Panc1 (cell line): ENCODE measurements at regions not wholly inside any gene's neighbourhood (a gene's known extent, or its start where the extent isn't known, plus 50 kb on each side); places are given as distances from the start of the nearest gene placed in this dataset.

ENCODE experiments used
- ATAC-seq: fragments of 200-7000 bp; cut with Tn5 transposase; 2 replicates; pipeline ENCODE4 v1.9.1; 2020; ENCODE audit warnings: mild to moderate bottlenecking, moderate library complexity
- BruUV-seq: library from RNA; stranded (reverse); fragments of 400-500 nt; replicated peaks from 2 replicates; lab custom pipeline; 2021; lab: Mats Ljungman, UMichigan
- CTCF ChIA-PET: fragments of 300-600 bp; sonication (Branson Sonifier 250); formaldehyde crosslinking; loops from one replicate; lab custom pipeline; 2022; ENCODE audit warnings: antibody characterized with exemption; lab: Charles Lee
- POLR2A ChIA-PET: fragments of 300-600 bp; sonication (Branson Sonifier 250); formaldehyde crosslinking; loops from one replicate; lab custom pipeline; 2022; ENCODE audit warnings: antibody characterized with exemption; lab: Charles Lee
- DNase-seq: peaks from one replicate; pipeline ENCODE4 v3.0.0-alpha.2; 2010; ENCODE audit warnings: low read depth, low spot score
- H3K27ac ChIP-seq: 2 replicates; pipeline ENCODE4 v1.5.1; 2011; ENCODE audit warnings: mild to moderate bottlenecking, low read length, inconsistent platforms
- H3K27me3 ChIP-seq: fragments of 200-500 bp; sonication (Bioruptor generic); 2 replicates; pipeline ENCODE4 v1.6.0; 2014; ENCODE audit warnings: low read length, inconsistent platforms; ENCODE audit not compliant: control insufficient read depth, insufficient read depth
- H3K36me3 ChIP-seq: fragments of 200-500 bp; sonication (Bioruptor generic); 2 replicates; pipeline ENCODE4 v1.5.1; 2014; ENCODE audit warnings: inconsistent platforms, mild to moderate bottlenecking, low read length, moderate library complexity; ENCODE audit not compliant: control insufficient read depth, insufficient read depth
- H3K4me1 ChIP-seq: 2 replicates; pipeline ENCODE4 v1.5.1; 2011; ENCODE audit warnings: inconsistent platforms, mild to moderate bottlenecking, low read length, moderate library complexity; ENCODE audit not compliant: control insufficient read depth, insufficient read depth
- H3K4me3 ChIP-seq, 2 experiments: 2 replicates each; pipeline ENCODE4 v1.5.1; 2011 to 2012; ENCODE audit warnings: low read depth in 2 of 2, low read length in 2 of 2, mild to moderate bottlenecking in 2 of 2, inconsistent platforms in 1 of 2, moderate library complexity in 1 of 2
- H3K9me3 ChIP-seq: fragments of 200-500 bp; sonication (Bioruptor generic); 2 replicates; pipeline ENCODE4 v1.5.1; 2014; ENCODE audit warnings: low read depth, mild to moderate bottlenecking, inconsistent platforms, low read length, moderate library complexity; ENCODE audit not compliant: control insufficient read depth, insufficient read depth
- CTCF ChIP-seq: fragments of 450-650 bp; IDR thresholded peaks from 2 replicates; pipeline ENCODE4 v1.5.1; 2017; ENCODE audit warnings: mild to moderate bottlenecking
- POLR2AphosphoS5 ChIP-seq: IDR thresholded peaks from 2 replicates; pipeline ENCODE4 v1.6.1; 2012; ENCODE audit warnings: mild to moderate bottlenecking, low read depth, low read length, moderate library complexity
- REST ChIP-seq, 2 experiments: IDR thresholded peaks; 2 replicates each; pipeline ENCODE4 v1.6.1; 2011 to 2012; ENCODE audit warnings: low read depth in 2 of 2, control low read depth in 1 of 2, low read length in 1 of 2, mild to moderate bottlenecking in 1 of 2, moderate library complexity in 1 of 2; ENCODE audit not compliant: insufficient read depth in 1 of 2
- SIN3A ChIP-seq: IDR thresholded peaks from 2 replicates; pipeline ENCODE4 v1.6.1; 2012; ENCODE audit warnings: low read depth, mild to moderate bottlenecking, low read length, moderate library complexity, borderline replicate concordance; ENCODE audit not compliant: insufficient read depth
- TCF7L2 ChIP-seq: IDR thresholded peaks from 2 replicates; pipeline ENCODE4 v1.6.1; 2011; ENCODE audit warnings: mild to moderate bottlenecking, low read depth, low read length, inconsistent platforms
- in situ Hi-C: cut with HindIII; loops from 2 replicates; pipeline ENCODE4 v1.10.0; 2016; ENCODE audit warnings: low sequenced_read_pairs, low pct_unique_long_range_greater_than_20kb
- intact Hi-C: fragments of 100-400 bp; cut with micrococcal nuclease; formaldehyde crosslinking; loops from one replicate; pipeline ENCODE4 v1.10.0; 2022; ENCODE audit not compliant: unreplicated experiment

DNA sequence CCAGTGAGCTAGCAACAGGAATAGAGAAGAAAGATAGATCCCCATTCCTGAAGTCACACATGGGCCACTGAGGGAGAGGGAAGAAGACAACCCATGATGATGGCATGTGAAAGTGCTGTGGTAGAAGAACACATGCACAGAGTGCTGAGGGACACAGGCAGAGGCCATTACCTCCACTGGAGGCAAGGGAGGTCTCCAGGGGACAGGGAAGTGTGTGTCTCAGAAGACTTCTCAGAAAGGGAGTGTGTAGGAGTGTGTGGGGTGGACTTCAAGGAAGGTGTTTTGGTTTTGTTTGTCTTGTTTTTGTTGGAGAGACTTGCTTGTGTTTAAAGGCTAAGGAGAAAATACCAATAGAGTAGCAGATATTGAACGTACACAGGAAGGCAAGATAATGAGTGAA is 77.0 kb upstream of the SMARCA2 start:
- Histone ChIP-seq H3K4me1 (no peaks in the 10 kb centered on the region), H3K36me3 (no peaks in the 10 kb centered on the region), H3K27me3 (no peaks in the 10 kb centered on the region), H3K4me3 (no peak overlapping the region), H3K27ac (no peak overlapping the region), H3K9me3 (no peaks in the 10 kb centered on the region)
- intact Hi-C loops: no loop called here
- DNase-seq: no peak
- no peak for TF ChIP-seq CTCF
- in situ Hi-C loops: no loop called here
- no TSS peak for BruUV-seq
- ChIA-PET POLR2A (no interaction called here), CTCF (no interaction called here)
- no peak for ATAC-seq

DNA sequence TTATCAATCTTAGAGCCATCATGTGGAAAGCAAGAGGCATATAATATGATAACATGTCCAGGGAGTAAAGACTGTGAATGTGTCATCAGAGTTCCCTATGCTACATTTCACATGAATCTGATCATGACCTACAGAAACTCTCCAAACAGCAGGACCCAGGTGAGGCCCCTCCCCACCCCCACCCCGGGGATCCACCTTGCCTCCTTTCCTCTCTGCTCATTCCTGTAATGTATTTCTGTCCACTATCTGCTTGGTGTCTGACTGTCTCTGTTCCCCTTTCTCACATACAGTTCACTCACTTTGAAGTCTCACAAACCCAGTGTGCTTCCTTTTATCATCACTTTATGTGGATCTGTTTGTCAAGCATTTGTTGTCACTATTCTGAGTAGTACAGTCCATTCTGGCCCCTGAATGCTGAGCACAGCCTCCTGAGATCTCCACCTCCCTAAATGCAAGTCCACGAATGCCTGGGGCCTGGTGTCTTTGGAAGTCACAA is 76.4 kb upstream of the SMARCA2 start:
- Histone ChIP-seq H3K9me3 (no peaks in the 10 kb centered on the region), H3K27me3 (no peaks in the 10 kb centered on the region), H3K4me1 (no peaks in the 10 kb centered on the region), H3K4me3 (no peak overlapping the region), H3K36me3 (no peaks in the 10 kb centered on the region), H3K27ac (no peak overlapping the region)
- POLR2A ChIA-PET: no interaction called here
- CTCF ChIA-PET: no interaction called here
- TF ChIP-seq CTCF: no peak
- TF ChIP-seq REST (IDR thresholded peaks at IDR 0.05; ENCODE audit: insufficient read depth in 1 of 2, low read depth in 2 of 2, low read length in 1 of 2): no peak
- TF ChIP-seq SIN3A: no peak
- TF ChIP-seq TCF7L2: no peak
- TF ChIP-seq POLR2AphosphoS5: no peak
- ATAC-seq: no peak
- in situ Hi-C loops (no loop called here), intact Hi-C loops (no loop called here)
- DNase-seq: no peak
- BruUV-seq: no TSS peak
